ENCODE measurements at regions not wholly inside any gene's neighbourhood (a gene's known extent, or its start where the extent isn't known, plus 50 kb on each side); places are given as distances from the start of the nearest gene placed in this dataset.
A peak's percentile ranks its signal among the peaks of the same experiment; 100 is the strongest.

- no peak overlapping the region for H3K4me3 ChIP-seq (replicated peaks in 1 of 2; ENCODE audit: low read depth in 2 of 2, low read length in 2 of 2)
- DNase-seq (ENCODE audit: low read depth in 2 of 2) = no peak
- TF ChIP-seq CTCF (IDR thresholded peaks at IDR 0.05; ENCODE audit: low read depth, low read length) = no peak
These were observed 211.9 kb upstream of the HS3ST1 start for GRCh38 chr4:11640584-11640983.

- no peak for TF ChIP-seq CTCF (IDR thresholded peaks at IDR 0.05; ENCODE audit: low read depth, low read length)
- no peak for DNase-seq (ENCODE audit: low read depth in 2 of 2)
- H3K4me3 ChIP-seq (replicated peaks in 1 of 2; ENCODE audit: low read depth in 2 of 2, low read length in 2 of 2) = no peak overlapping the region
These were observed 207.9 kb upstream of the HS3ST1 start for GRCh38 chr4:11636551-11636950.

- DNase-seq (ENCODE audit: low read depth in 2 of 2) = no peak
- no peak overlapping the region for H3K4me3 ChIP-seq (replicated peaks in 1 of 2; ENCODE audit: low read depth in 2 of 2, low read length in 2 of 2)
- TF ChIP-seq CTCF (IDR thresholded peaks at IDR 0.05; ENCODE audit: low read depth, low read length) = no peak
These were observed 207.3 kb upstream of the HS3ST1 start for GRCh38 chr4:11636031-11636430.

- DNase-seq (ENCODE audit: low read depth in 2 of 2) = peak; percentile 42 to 83
- no peak for TF ChIP-seq CTCF (IDR thresholded peaks at IDR 0.05; ENCODE audit: low read depth, low read length)
- no peak overlapping the region for H3K4me3 ChIP-seq (replicated peaks in 1 of 2; ENCODE audit: low read depth in 2 of 2, low read length in 2 of 2)
These were observed 206.6 kb upstream of the HS3ST1 start for GRCh38 chr4:11635342-11635741.

GRCh38 chr4:11634283-11634682, 205.6 kb upstream of the HS3ST1 start:
- no peak overlapping the region for H3K4me3 ChIP-seq (replicated peaks in 1 of 2; ENCODE audit: low read depth in 2 of 2, low read length in 2 of 2)
- TF ChIP-seq CTCF (IDR thresholded peaks at IDR 0.05; ENCODE audit: low read depth, low read length) = no peak

GRCh38 chr4:11633430-11633829, 204.7 kb upstream of the HS3ST1 start:
- H3K4me3 ChIP-seq (replicated peaks in 1 of 2; ENCODE audit: low read depth in 2 of 2, low read length in 2 of 2) = no peak overlapping the region
- DNase-seq (ENCODE audit: low read depth in 2 of 2) = no peak
- TF ChIP-seq CTCF (IDR thresholded peaks at IDR 0.05; ENCODE audit: low read depth, low read length) = no peak

More at GRCh38 chr4:11634283-11634682, 205.6 kb upstream of the HS3ST1 start:
- DNase-seq (ENCODE audit: low read depth in 2 of 2) = no peak

GRCh38 chr4:11632483-11632882, 203.8 kb upstream of the HS3ST1 start:
- peak in 1 of 2 donors; percentile 56 for DNase-seq (ENCODE audit: low read depth in 2 of 2)
- TF ChIP-seq CTCF (IDR thresholded peaks at IDR 0.05; ENCODE audit: low read depth, low read length) = no peak
- H3K4me3 ChIP-seq (replicated peaks in 1 of 2; ENCODE audit: low read depth in 2 of 2, low read length in 2 of 2) = no peak overlapping the region

Measured in cardiac fibroblast (primary cell).